KG1 (cell line): ENCODE measurements at regions not wholly inside any gene's neighbourhood (a gene's known extent, or its start where the extent isn't known, plus 50 kb on each side); places are given as distances from the start of the nearest gene placed in this dataset.

ENCODE experiments used
- DNase-seq: peaks from one replicate; lab custom pipeline; 2025; lab: John Stamatoyannopoulos, UW

DNA sequence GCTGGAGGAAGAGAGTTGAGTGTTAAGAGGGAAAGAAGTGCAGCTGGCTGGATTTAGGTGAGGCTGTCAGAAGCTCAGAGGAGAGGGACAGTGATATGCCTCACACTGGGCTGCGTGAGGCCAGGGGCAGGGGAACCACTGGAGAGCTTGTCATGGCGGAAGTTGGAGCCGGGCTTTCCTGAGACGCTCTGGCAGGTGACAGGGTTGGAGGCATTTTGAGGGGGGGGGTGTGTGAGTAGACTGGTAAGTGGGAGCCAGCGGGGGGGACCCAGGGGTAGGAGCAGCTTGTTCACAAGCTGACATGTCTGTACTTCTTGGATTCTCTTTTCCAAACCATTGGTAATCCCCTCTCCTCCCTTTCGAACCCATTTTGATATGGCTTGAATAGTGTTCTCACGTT is 331.5 kb upstream of the RGMA start:
- DNase-seq = no peak

GRCh38 chr15:93420050-93420452 is 331.0 kb upstream of the RGMA start:
- DNase-seq = no peak

DNA sequence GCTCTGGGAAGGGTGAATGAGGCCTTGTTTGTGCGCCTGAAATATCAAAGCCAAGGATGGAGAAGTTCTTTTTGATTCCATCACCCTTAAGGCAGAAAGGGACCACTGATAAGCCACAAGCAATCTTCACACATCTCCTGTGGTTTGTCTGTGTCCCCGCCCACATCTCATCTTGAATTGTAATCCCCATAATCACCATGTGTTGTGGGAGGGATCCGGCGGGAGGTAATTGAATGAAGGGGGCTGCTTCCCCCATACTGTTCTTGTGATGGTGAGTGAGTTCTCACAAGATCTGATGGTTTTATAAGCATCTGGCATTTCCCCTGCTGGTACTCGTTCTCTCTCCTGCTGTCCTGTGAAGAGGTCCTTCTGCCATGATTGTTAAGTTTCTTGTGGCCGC is 329.6 kb upstream of the RGMA start:
- DNase-seq = no peak

DNA sequence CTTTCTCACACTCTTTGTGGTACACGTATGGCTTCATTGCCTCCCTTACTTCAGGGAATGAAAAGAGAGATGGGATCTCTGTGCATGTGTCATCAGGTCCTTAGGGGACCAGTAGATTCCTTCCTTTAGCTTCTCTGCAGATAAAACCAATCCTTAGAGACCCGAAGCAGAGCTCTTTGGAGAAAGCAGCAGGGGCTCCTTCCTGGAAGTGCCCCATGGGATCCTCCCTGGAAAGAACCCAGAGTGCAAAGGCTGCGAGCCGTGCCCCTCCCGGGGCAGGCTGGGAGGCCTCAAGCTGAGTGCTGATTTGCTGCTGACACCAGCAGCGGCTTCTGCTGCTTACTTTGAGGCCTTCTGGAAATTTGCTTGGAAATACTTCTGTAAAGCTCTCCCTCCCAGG is 328.6 kb upstream of the RGMA start:
- no peak for DNase-seq

GRCh38 chr15:93417156-93417555 is 328.1 kb upstream of the RGMA start:
- DNase-seq = no peak

GRCh38 chr15:93415576-93415975 is 326.6 kb upstream of the RGMA start:
- DNase-seq = no peak

DNA sequence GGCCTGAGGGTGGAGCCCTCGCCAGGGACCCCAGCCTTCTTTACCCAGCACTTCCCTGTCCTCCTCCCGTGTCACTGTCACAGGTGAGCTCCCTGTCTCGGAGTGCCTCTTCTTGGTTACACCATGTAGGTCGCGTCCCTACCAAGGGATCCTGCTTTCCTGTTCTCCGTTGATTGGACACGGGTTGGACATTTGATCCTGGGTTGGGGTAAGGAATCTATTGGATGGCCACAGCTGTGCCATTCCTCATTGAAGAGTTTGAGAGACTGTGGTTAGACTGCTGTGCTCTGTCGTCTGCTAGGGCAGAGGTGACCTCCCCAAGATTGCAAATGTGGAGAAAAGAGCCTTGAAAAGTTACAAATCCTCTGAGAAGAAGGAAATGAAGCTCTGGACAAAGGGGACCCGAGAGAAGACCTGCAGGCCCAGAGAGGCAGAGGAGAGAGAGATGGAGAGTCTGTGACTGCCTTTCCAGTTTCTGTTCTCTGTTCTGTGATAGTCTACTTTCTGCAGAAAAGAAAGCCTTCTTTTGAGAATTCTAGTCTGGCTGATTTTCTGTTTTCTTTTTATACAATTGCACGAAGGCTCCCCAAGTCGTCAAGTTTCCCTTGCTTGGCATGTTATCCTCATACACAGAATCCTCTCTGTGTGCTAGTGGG is 325.7 kb upstream of the RGMA start:
- DNase-seq = no peak

DNA sequence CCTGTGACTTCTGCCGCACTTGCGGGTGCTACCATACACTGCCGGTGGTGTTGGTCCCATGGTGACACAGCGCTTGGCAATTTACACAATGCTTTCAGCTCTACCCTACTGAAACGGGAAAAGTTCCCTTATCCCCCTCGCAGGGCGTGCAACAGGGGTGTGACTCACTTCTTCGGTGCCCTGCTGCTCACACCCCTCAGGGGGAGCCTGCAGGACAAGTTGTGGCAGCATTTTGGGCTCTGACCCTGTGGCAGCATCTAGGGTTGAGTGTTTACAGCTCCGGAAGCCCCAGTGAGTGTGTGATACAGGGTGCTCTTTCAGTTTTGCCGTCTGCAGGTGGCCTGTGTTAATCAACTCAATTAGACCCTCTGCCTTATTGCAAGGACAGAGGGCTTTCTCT is 324.7 kb upstream of the RGMA start:
- no peak for DNase-seq

DNA sequence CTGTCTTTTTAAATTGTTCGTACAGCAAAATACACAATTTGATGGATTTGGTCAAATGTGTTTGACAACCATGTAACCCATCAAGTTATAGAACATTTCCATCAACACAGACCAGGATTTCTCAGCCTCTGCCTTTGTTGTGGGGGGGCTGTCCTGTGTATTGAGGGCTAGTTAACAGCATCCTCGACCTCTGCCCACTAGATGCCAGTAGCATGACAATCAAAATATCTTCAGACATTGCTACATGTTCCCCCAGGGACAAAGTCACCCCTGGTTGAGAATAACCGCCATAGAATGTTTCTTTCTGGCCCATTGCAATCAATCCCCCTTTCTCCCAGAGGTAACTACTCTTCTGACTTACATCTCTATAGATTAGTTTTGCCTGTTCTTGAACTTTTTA is 310.1 kb upstream of the RGMA start:
- no peak for DNase-seq

- no peak for DNase-seq
Observed at GRCh38 chr15:93389211-93389610, 300.2 kb upstream of the RGMA start.

DNA sequence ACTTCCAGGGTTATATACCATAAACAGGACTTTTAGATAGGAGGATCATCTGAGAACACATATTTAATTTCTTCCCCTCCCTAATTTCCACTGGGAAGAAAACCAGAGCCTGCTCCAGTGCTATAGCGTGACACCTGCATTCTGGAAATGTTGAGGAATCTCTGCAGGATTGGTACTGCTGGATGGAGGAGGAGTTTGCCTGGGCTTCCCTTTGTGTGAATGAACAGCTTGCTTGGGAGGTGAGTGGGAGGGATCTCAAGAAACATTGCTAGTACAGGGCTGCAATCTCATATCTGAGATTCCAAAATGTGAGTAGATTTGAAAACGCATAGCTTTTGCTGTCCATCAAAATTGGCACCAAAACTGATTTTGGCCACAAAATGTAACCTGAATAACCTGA is 295.9 kb upstream of the RGMA start:
- DNase-seq = no peak

- no peak for DNase-seq
Observed at GRCh38 chr15:93382200-93382820, 293.3 kb upstream of the RGMA start.

DNA sequence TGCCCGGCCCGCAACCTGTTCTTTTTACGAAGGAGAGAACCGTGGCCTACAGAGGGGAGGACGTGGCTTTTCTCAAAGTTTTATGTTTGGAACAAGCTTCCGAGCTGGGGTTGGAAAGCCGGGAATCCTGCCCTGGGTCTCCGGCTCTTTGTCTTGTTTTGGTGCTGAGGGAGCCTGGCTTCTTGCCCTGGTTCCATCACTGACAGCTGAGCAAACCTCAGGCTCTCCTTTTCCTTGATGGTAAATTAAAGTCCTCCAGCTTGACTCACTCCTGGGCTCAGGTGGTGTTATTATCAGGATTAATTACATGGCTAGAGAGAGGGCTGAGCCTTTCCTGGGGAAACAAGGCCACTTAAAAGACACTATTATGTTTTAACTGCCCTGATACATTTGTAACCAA is 289.5 kb upstream of the RGMA start:
- DNase-seq = no peak

- DNase-seq = no peak
Observed at GRCh38 chr15:93372865-93373223, 283.8 kb upstream of the RGMA start.

DNA sequence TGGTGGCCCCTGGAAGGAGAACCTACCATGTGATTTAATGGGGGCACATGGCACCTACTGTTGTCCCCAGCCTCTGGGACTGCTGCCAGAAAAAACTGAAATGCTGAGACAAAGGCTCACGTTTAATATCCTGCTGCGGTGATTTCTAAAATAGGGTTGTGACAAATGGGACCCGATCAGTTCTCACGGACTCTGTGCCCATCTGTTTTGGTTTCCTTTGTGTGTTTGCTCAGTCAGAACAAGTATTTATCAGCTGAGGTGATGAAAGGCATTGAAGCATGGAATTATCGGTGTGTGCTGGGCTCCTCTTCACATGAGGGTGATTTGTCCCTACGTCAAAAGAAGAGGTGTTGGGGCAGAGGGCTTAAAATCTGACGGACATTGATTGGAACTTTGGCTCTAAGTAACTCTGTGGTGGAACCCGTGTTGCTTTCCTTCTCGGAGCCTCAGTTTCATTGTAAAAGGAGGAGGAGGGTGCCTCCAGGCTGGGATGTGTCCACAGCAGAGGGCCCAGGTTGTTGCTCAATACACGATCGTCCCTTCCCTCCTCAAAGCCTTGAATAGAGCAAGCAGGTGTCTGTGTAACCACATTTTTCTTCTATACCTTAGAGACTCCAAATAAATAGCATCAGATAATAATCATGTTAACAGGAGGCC is 283.3 kb upstream of the RGMA start:
- DNase-seq = no peak

DNA sequence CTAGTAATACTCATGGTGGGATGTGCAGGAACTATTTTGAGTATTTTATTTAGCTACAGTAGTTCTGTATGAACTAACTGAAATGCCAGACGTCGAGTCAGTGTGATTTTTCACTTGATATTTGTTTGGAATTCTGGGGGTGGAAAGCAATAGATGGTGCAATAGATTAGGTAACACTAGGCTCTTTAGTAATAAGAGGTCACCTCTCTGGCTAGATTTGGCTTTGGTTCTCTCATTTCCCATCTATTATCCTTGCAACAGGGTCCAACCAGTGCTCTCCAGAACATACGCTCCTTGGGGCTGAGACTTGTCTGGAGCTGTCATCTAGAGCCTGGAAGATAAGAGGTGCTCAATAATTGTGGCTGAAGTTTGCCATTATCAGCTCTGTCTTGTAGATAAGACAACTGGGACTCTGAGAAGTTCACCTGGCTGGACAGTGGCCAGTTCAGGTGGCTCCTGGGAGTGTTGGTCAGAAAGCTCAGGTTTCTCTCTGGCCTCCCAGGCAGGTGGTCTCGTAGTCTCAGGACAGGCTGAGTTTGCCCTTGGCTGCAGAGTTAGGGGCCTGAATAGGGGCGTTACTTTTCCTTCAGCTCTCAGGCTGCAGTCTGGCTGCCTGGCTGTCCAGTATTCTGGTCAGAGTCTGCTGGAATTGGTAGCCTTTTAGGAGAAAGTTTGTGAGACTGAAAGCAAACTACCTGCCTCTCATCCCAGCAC is 277.5 kb upstream of the RGMA start:
- DNase-seq = no peak

DNA sequence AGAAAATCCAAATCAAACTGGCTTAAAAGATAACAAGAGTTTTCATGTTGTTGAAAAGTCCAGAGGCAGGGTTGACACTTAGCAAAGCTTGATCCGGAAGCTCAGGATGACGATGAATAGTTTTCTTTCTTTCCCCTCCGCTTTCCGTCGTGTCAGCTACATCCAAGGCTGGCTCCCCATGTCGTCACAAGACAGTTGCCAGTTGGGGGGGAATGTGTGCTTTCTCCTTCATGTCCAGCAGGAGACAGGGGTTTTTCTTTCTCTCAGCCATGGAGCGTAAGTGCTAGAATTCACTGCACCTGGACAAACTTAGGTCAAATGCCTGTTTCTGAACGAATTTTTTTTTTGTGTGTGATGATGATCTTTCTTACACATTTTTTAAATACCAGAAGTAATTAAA is 273.8 kb upstream of the RGMA start:
- DNase-seq = no peak

GRCh38 chr15:93362203-93362602 is 273.2 kb upstream of the RGMA start:
- no peak for DNase-seq

- DNase-seq = no peak
Observed at GRCh38 chr15:93361703-93362102, 272.7 kb upstream of the RGMA start.

GRCh38 chr15:93360976-93361375 is 272.0 kb upstream of the RGMA start:
- DNase-seq = no peak

DNA sequence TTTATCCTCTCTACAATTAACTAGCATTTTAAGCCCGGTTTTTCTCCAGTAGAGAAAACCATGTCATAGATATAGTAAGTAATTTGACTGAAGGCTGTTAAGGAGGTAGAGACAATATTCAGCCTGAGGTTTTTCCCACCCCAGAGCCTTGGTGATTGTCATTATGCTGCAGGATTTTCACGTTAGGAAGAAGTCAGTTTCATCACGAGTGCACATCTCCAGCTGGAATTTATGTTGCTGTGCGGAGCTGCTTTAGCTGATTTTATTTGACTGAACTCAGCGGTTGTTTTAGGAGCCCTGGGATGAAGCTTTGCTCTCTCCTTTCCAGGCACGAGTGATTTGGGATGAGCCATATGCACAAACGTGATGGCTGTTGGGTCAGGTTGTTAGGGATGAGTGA is 271.3 kb upstream of the RGMA start:
- DNase-seq = no peak

DNA sequence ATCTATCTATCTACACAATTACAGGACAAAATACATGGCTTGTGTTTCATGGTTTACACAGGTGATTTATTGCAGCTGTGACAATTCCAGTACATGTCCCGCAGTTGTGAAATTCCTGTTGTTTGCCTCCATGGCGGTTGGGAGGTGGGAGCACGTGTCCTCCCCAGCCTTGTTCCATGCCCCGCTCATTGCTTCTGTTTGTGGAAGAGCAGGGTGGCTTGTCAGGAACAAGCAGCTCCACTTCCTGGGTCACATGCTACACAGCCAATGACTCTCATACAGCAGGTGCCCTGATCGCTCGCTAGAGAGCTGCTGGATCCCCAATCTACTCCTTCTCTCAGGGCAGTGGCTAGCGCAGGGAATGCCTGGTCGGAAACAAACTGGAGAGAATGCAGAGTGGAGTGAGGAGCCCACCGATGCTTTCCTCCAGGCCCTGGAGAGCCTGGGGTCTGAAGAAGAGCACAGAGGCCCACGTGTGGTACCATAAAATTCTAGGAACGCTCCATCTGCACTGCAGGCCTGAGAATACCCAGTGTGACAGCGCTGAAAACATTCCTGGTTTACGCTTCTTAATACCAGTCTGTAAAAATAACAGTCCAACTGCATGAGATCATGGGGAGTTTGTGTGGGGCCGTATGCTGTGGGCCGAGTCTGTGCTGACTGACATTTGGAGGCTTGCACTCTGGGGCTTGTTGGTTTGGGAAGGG is 270.6 kb upstream of the RGMA start:
- DNase-seq = no peak

- no peak for DNase-seq
Observed at GRCh38 chr15:93359060-93359408, 270.0 kb upstream of the RGMA start.
